Smooth muscle cell (in vitro differentiated cells): ENCODE measurements at regions not wholly inside any gene's neighbourhood (a gene's known extent, or its start where the extent isn't known, plus 50 kb on each side); places are given as distances from the start of the nearest gene placed in this dataset.
"Not testable (repeated sequence)": the region's sequence is repeated elsewhere in the genome, so short reads cannot be mapped to it uniquely, and the experiment has no call there.

Source experiments
- DNase-seq: peaks from one replicate; lab custom pipeline; 2025; ENCODE audit not compliant: unreplicated experiment; lab: John Stamatoyannopoulos, UW
- H2AFZ ChIP-seq: fragments of 200-600 bp; sonication (generic); 2 replicates; pipeline ENCODE4 v1.6.0; 2016; ENCODE audit warnings: antibody characterized with exemption, low read depth, mild to moderate bottlenecking
- H3F3A ChIP-seq: fragments of 200-600 bp; sonication (generic); 2 replicates; pipeline ENCODE4 v1.6.0; 2017; ENCODE audit warnings: antibody characterized with exemption, low read depth
- H3K27ac ChIP-seq: fragments of 200-600 bp; sonication (generic); 2 replicates; pipeline ENCODE4 v1.5.1; 2016; ENCODE audit warnings: low read depth, mild to moderate bottlenecking
- H3K27me3 ChIP-seq: fragments of 200-600 bp; sonication (generic); 2 replicates; pipeline ENCODE4 v1.6.1; 2016; ENCODE audit warnings: low read depth, mild to moderate bottlenecking
- H3K36me3 ChIP-seq: fragments of 200-600 bp; sonication (generic); 2 replicates; pipeline ENCODE4 v1.5.1; 2016; ENCODE audit warnings: low read depth
- H3K4me1 ChIP-seq: fragments of 200-600 bp; sonication (generic); 2 replicates; pipeline ENCODE4 v1.5.1; 2016; ENCODE audit warnings: low read depth
- H3K4me2 ChIP-seq: fragments of 200-600 bp; sonication (generic); 2 replicates; pipeline ENCODE4 v1.6.0; 2016; ENCODE audit warnings: mild to moderate bottlenecking
- H3K4me3 ChIP-seq: fragments of 200-600 bp; sonication (generic); 2 replicates; pipeline ENCODE4 v1.5.1; 2016; ENCODE audit warnings: mild to moderate bottlenecking
- H3K79me2 ChIP-seq: fragments of 200-600 bp; sonication (generic); 2 replicates; pipeline ENCODE4 v1.6.0; 2016; ENCODE audit warnings: low read depth, mild to moderate bottlenecking
- H3K9ac ChIP-seq: fragments of 200-600 bp; sonication (generic); 2 replicates; pipeline ENCODE4 v1.6.0; 2016; ENCODE audit warnings: low read depth
- H3K9me3 ChIP-seq: fragments of 200-600 bp; sonication (generic); replicated peaks from 2 replicates; pipeline ENCODE4 v1.5.1; 2016; ENCODE audit warnings: low read depth
- H4K20me1 ChIP-seq: fragments of 200-600 bp; sonication (generic); 2 replicates; pipeline ENCODE4 v1.6.0; 2016; ENCODE audit warnings: low read depth
- WGBS: methylation state at CpG from one replicate; pipeline ENCODE4 v1.1.7; 2016; ENCODE audit warnings: low lambda C conversion rate; 5-methylcytosine and 5-hydroxymethylcytosine counted together
- TF ChIP-seq, protein P1 (sequence below): fragments of 200-600 bp; sonication (generic); IDR thresholded peaks from 2 replicates; pipeline ENCODE4 v1.5.1; 2017; ENCODE audit warnings: borderline replicate concordance, mild to moderate bottlenecking, antibody characterized with exemption; ENCODE audit not compliant: insufficient read depth, poor library complexity, severe bottlenecking

DNA sequence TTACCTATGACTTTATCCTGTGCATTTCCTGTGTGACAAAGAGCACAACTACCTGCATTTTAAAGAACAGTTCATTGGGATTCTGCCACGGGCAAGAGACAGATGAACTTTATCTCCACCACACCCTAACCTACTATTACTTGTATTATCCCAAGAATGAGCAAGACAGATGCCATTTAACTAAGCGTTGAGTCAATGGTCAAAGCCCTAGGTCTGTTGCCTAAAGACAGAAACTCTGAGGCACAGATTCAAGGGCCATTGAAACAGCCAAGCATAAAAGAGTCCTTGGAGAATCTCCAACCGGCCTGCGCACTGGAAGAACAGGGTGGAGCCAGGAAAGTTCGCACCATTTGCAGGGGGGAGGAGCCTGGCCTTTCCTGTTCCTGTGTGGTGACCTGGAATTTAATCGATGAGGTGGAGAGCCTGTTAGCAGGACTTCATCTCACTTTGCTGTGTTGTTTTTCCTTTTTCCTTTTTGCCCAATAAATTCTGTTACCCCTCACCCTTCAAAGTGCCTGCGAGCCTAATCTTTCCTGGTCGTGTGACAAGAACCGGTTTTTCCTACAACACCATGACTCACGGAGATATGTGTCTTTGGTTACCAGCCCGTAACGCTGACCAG lies 146.4 kb upstream of the DIAPH2 start:
- Histone ChIP-seq H4K20me1 (no peaks in the 10 kb centered on the region), H2AFZ (peak overlapping the region; percentile 52), H3K27ac (peak overlapping the region; percentile 41), H3K9me3 (no peaks in the 10 kb centered on the region), H3K79me2 (no peaks in the 10 kb centered on the region), H3K27me3 (no peaks in the 10 kb centered on the region), H3K9ac (no peak overlapping the region), H3K4me1 (no peaks in the 10 kb centered on the region), H3K4me2 (peak overlapping the region; percentile 25), H3K4me3 (no peak overlapping the region), H3F3A (no peaks in the 10 kb centered on the region), H3K36me3 (no peaks in the 10 kb centered on the region)
- 37% methylated on average over 12 of the region's 12 CpGs for WGBS
- TF ChIP-seq, protein P1, sequence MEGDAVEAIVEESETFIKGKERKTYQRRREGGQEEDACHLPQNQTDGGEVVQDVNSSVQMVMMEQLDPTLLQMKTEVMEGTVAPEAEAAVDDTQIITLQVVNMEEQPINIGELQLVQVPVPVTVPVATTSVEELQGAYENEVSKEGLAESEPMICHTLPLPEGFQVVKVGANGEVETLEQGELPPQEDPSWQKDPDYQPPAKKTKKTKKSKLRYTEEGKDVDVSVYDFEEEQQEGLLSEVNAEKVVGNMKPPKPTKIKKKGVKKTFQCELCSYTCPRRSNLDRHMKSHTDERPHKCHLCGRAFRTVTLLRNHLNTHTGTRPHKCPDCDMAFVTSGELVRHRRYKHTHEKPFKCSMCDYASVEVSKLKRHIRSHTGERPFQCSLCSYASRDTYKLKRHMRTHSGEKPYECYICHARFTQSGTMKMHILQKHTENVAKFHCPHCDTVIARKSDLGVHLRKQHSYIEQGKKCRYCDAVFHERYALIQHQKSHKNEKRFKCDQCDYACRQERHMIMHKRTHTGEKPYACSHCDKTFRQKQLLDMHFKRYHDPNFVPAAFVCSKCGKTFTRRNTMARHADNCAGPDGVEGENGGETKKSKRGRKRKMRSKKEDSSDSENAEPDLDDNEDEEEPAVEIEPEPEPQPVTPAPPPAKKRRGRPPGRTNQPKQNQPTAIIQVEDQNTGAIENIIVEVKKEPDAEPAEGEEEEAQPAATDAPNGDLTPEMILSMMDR, result no peak
- no peak for DNase-seq

DNA sequence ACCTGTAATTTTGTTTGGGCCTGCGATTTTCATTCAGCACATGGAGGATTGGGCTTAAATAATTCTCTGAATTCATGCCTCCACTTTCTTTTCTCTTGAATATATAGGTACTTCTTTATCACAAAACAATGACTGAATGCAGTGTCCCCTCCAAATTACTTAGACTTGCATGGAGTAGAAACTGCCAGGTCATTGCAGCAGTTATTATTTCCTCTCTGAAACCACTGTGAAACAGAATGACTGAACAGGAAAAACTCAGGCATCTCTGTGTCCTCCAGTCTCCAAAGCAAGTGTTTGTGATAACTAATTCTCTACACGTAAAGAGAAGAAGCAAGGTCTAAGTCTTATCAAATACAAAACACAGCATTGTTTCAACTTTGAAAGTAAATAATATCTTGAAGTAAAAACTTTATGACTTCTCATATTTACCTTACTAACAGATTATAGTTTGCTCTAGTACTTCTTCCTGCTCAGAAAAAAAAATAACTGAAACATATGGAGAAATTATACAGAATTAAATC lies 144.5 kb upstream of the DIAPH2 start:
- no peak for DNase-seq
- Histone ChIP-seq H4K20me1 (no peaks in the 10 kb centered on the region), H3K9ac (no peak overlapping the region), H3K9me3 (no peaks in the 10 kb centered on the region), H3K79me2 (no peaks in the 10 kb centered on the region), H3K4me2 (no peak overlapping the region), H3K4me3 (no peak overlapping the region), H3K27me3 (no peaks in the 10 kb centered on the region), H2AFZ (peak overlapping the region; percentile 13), H3F3A (no peaks in the 10 kb centered on the region), H3K27ac (no peak overlapping the region), H3K36me3 (no peaks in the 10 kb centered on the region), H3K4me1 (no peaks in the 10 kb centered on the region)
- TF ChIP-seq, protein P1, result no peak
- WGBS, result 75% methylated on average over 2 of the region's 2 CpGs

DNA sequence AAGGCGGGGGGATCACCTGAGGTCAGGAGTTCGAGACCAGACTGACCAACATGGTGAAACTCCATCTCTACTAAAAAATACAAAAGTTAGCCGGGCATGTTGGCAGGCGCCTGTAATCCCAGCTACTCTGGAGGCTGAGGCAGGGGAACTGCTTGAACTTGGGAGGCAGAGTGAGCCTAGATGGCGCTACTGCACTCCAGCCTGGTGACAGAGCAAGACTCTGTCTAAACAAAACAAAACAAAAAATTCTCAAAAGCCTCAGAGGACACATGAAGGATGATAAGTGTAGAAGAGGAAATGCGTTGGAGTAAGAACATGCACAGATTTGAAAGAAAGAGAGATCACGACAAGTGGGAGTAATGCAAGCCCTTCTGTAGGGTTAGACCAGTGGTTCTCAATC lies 138.4 kb upstream of the DIAPH2 start:
- H3K27ac ChIP-seq, H3K27me3 ChIP-seq, H3K9ac ChIP-seq, H3K4me1 ChIP-seq, H4K20me1 ChIP-seq, H3K9me3 ChIP-seq, H3K4me3 ChIP-seq, H2AFZ ChIP-seq, H3K4me2 ChIP-seq, H3K36me3 ChIP-seq, H3K79me2 ChIP-seq, DNase-seq, H3F3A ChIP-seq: not testable (repeated sequence)
- 59% methylated on average over 7 of the region's 7 CpGs for WGBS

DNA sequence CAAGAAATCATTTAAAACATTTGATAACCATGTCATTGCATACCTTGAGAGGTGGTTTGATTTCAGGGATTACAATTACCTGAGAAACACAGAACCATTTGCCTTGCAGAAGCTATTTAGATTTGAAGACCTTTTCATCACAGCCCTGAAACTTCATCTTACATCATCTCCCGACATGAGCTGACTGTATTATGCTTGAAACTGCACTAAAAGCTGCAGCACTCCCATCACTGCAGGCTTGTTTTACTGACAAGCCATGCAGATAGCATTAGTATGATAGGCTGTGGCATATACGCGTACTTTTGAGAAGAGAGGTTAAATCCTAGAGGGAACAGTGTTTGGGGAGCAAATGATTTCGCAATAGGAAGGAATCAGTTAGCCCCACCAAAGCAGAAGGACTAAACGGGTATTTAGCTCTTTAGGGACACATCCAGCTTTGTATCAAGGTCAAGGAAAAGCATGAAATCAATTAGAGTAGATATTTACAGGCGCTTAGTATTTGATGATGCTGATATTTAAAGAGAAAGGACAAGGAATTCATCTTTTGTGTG lies 133.2 kb upstream of the DIAPH2 start:
- no peaks in the 10 kb centered on the region for H3K79me2 ChIP-seq
- H3K36me3 ChIP-seq, result no peaks in the 10 kb centered on the region
- H3K9ac ChIP-seq, result no peak overlapping the region
- no peaks in the 10 kb centered on the region for H3F3A ChIP-seq
- WGBS, result 81% methylated on average over 6 of the region's 6 CpGs
- H4K20me1 ChIP-seq, result no peaks in the 10 kb centered on the region
- no peak overlapping the region for H3K4me3 ChIP-seq
- TF ChIP-seq, protein P1, result no peak
- no peak for DNase-seq
- no peaks in the 10 kb centered on the region for H3K9me3 ChIP-seq
- H2AFZ ChIP-seq, result no peak overlapping the region
- no peaks in the 10 kb centered on the region for H3K27me3 ChIP-seq
- no peaks in the 10 kb centered on the region for H3K4me1 ChIP-seq
- H3K4me2 ChIP-seq, result no peak overlapping the region
- no peak overlapping the region for H3K27ac ChIP-seq
